HepG2 (cell line): ENCODE measurements at regions not wholly inside any gene's neighbourhood (a gene's known extent, or its start where the extent isn't known, plus 50 kb on each side); places are given as distances from the start of the nearest gene placed in this dataset.

Experiments used
- POLR2A ChIP-seq, 2 experiments: IDR thresholded peaks; 2 replicates each; pipeline ENCODE4 v1.6.1; 2011; ENCODE audit warnings: low read depth in 2 of 2, low read length in 2 of 2, mild to moderate bottlenecking in 1 of 2, moderate library complexity in 1 of 2; ENCODE audit not compliant: insufficient read depth in 1 of 2
- RAD21 ChIP-seq: fragments of 450-650 bp; formaldehyde crosslinking; IDR thresholded peaks from 2 replicates; pipeline ENCODE4 v1.5.0; 2020; ENCODE audit warnings: mild to moderate bottlenecking
- TCF7L2 ChIP-seq: IDR thresholded peaks from 2 replicates; pipeline ENCODE4 v1.6.1; 2011; ENCODE audit warnings: mild to moderate bottlenecking, low read depth, low read length, moderate library complexity
- ZNF841 ChIP-seq: sonication (generic); formaldehyde crosslinking; IDR thresholded peaks from 2 replicates; pipeline ENCODE4 v1.8.1; 2023; ENCODE audit warnings: missing genetic modification reagents, borderline replicate concordance
- TF ChIP-seq, protein P1 (sequence below): sonication (generic); formaldehyde crosslinking; IDR thresholded peaks from 2 replicates; pipeline ENCODE4 v1.4.0; 2020; ENCODE audit warnings: missing genetic modification reagents
- TF ChIP-seq, protein P2 (sequence below): sonication (generic); formaldehyde crosslinking; IDR thresholded peaks from 2 replicates; pipeline ENCODE4 v1.8.1; 2023; ENCODE audit warnings: mild to moderate bottlenecking, missing genetic modification reagents, borderline replicate concordance
- TF ChIP-seq, protein P3 (sequence below): sonication (generic); formaldehyde crosslinking; IDR thresholded peaks from 2 replicates; pipeline ENCODE4 v1.4.0; 2020; ENCODE audit warnings: mild to moderate bottlenecking, missing genetic modification reagents

DNA sequence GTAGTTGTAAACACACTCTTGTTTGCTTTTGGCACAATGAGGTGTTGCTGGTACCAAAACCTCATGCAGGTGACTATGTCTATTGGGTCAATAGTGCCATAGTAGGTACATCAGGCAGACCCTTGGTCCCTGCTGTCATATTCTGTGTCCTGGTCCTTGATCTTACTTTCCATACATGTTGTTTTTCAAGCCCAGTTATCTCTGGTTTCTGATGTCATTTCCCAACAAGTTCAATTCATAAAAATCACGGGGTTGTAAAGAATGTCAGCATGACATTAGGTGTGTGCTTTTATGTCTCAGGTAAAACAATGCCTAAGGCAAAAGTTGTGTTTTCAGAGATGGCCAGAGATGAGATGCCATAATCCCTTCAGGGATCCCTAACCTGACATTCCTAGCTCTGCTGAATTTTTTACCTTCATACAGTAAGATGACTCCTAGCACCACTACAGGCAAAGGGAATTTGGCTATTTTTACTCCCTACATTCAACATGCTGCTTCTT, 390.3 kb upstream of the PKN2 start:
- TF ChIP-seq, protein P1, sequence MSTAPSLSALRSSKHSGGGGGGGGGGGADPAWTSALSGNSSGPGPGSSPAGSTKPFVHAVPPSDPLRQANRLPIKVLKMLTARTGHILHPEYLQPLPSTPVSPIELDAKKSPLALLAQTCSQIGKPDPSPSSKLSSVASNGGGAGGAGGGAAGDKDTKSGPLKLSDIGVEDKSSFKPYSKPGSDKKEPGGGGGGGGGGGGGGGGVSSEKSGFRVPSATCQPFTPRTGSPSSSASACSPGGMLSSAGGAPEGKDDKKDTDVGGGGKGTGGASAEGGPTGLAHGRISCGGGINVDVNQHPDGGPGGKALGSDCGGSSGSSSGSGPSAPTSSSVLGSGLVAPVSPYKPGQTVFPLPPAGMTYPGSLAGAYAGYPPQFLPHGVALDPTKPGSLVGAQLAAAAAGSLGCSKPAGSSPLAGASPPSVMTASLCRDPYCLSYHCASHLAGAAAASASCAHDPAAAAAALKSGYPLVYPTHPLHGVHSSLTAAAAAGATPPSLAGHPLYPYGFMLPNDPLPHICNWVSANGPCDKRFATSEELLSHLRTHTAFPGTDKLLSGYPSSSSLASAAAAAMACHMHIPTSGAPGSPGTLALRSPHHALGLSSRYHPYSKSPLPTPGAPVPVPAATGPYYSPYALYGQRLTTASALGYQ (CRISPR knock-in tag), result no peak
- no peak for TF ChIP-seq ZNF841
- TF ChIP-seq, protein P2, sequence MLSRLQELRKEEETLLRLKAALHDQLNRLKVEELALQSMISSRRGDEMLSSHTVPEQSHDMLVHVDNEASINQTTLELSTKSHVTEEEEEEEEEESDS (CRISPR knock-in tag), result no peak
- TF ChIP-seq POLR2A (IDR thresholded peaks at IDR 0.05; ENCODE audit: insufficient read depth in 1 of 2, low read depth in 2 of 2, low read length in 2 of 2), result no peak
- TF ChIP-seq, protein P3, sequence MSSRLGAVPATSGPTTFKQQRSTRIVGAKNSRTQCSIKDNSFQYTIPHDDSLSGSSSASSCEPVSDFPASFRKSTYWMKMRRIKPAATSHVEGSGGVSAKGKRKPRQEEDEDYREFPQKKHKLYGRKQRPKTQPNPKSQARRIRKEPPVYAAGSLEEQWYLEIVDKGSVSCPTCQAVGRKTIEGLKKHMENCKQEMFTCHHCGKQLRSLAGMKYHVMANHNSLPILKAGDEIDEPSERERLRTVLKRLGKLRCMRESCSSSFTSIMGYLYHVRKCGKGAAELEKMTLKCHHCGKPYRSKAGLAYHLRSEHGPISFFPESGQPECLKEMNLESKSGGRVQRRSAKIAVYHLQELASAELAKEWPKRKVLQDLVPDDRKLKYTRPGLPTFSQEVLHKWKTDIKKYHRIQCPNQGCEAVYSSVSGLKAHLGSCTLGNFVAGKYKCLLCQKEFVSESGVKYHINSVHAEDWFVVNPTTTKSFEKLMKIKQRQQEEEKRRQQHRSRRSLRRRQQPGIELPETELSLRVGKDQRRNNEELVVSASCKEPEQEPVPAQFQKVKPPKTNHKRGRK, result no peak
- TF ChIP-seq TCF7L2, result no peak
- TF ChIP-seq RAD21 (CRISPR knock-in tag), result no peak
